ENCODE measurements at regions not wholly inside any gene's neighbourhood (a gene's known extent, or its start where the extent isn't known, plus 50 kb on each side); places are given as distances from the start of the nearest gene placed in this dataset.
A peak's percentile ranks its signal among the peaks of the same experiment; 100 is the strongest.
"Not testable (repeated sequence)": the region's sequence is repeated elsewhere in the genome, so short reads cannot be mapped to it uniquely, and the experiment has no call there.

DNA sequence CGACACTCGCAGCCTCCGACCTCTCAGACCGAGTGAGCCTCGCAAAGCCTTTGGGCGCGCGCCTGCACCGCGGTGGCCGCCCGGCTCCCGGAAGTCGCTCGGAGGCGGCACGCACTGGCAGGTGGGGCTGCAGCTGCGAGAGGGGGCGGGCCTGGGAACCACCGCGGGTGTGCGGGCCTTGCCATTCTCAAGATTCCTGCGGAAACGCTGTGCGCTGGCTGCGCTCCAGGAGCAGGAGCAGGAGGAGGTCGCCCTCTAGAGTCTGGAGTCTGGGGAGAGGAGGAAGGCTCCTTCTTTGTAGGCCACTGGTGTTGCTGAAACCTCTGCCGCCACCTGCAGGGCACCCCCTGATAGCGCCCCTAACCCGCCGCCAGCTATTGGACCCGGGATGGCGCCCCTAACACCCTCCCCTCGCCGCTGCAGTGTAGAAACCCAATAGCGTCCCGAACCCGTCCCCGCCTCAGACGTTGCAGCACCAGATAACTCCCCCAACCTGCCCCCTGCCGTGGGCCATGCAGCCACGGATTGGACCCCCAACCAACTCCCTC lies 230.6 kb downstream of the LIPI start:
- H3K4me3 ChIP-seq (ENCODE audit: low read depth, low read length): peak overlapping the region; percentile 31
- peak; percentile 35 for DNase-seq (ENCODE audit: low read depth)
- TF ChIP-seq, protein P1, sequence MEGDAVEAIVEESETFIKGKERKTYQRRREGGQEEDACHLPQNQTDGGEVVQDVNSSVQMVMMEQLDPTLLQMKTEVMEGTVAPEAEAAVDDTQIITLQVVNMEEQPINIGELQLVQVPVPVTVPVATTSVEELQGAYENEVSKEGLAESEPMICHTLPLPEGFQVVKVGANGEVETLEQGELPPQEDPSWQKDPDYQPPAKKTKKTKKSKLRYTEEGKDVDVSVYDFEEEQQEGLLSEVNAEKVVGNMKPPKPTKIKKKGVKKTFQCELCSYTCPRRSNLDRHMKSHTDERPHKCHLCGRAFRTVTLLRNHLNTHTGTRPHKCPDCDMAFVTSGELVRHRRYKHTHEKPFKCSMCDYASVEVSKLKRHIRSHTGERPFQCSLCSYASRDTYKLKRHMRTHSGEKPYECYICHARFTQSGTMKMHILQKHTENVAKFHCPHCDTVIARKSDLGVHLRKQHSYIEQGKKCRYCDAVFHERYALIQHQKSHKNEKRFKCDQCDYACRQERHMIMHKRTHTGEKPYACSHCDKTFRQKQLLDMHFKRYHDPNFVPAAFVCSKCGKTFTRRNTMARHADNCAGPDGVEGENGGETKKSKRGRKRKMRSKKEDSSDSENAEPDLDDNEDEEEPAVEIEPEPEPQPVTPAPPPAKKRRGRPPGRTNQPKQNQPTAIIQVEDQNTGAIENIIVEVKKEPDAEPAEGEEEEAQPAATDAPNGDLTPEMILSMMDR (IDR thresholded peaks at IDR 0.05; ENCODE audit: control insufficient read depth, extremely low read depth, insufficient read depth): peak; percentile 50

DNA sequence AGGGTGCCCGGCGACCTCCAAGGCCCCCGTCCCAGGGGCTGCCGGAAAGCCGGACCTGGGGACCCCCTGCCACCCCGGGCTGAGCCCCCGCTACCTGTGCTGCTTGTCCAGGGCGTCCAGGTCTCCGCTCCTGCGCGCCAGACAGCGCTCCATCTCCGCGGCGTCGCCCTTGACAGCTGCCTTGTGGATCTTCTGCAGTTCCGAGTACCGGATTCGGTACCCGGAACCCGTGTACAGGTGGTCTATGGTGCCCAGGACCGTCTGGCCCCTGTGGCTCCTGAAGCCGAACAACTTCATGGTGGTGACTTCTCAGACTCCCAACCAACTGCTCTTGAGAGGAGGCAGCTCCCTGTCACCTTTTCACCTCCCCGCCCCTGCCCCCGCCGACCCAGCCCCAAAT lies 231.1 kb downstream of the LIPI start:
- DNase-seq (ENCODE audit: low read depth): not testable (repeated sequence)
- H3K4me3 ChIP-seq (ENCODE audit: low read depth, low read length): peak overlapping the region; percentile 31

DNA sequence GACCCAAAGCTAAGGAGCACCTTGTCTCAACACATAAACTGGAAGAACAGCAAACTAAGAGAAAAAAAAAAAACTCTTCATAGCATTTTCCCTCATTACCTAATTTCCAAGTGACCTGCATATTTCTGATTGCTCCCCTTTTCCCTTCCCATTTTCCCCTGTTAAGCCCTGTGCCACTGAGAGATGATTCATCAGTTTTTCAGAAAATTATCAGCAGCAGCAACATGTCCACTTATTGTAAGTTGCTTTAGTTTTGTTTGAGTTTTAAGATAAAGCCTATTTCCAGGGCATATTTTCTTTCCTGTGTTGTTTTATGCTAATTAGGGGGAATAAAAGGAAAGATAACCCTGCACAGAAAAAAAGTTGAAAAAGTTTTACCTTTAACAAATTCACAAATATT lies 236.2 kb downstream of the LIPI start:
- not testable (repeated sequence) for DNase-seq (ENCODE audit: low read depth); H3K4me3 ChIP-seq (ENCODE audit: low read depth, low read length)

DNA sequence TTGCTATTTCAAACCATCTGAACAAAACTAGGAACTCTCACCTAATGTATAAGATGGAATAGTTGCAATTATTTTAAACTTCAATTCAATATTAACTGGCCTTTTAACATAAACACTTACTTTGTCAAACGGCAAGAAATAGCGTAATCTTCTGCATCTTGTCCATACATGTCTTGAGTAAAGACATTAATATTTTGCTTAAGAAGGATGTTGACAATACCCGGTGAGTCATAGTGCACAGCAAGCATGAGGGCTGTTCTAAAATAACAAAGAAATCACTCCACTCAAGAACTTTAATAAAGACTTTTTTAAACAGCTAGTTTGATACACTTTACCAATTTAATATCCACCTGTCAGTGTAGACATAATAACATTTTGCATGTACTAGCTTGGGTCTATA lies 240.9 kb downstream of the LIPI start:
- not testable (repeated sequence) for DNase-seq (ENCODE audit: low read depth); H3K4me3 ChIP-seq (ENCODE audit: low read depth, low read length)

DNA sequence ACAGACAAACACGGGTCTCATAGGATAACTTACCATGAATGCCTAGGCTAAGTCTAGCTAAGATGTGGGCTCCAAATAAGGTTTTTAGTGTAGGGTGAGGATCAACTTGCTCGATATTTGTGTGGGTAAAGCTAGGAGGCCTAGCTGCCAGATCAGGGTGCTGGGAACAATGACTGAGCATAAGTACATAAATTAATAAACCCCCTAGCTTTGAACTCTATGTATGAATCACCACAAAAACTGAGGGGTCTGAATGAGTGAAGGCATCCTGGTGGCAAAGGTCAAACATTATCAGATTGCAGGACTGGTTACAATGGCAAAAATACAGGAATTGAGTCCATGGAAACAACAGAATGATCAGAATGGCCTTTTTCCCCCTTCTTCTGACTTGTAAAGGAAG lies 241.8 kb downstream of the LIPI start:
- not testable (repeated sequence) for DNase-seq (ENCODE audit: low read depth); H3K4me3 ChIP-seq (ENCODE audit: low read depth, low read length)

DNA sequence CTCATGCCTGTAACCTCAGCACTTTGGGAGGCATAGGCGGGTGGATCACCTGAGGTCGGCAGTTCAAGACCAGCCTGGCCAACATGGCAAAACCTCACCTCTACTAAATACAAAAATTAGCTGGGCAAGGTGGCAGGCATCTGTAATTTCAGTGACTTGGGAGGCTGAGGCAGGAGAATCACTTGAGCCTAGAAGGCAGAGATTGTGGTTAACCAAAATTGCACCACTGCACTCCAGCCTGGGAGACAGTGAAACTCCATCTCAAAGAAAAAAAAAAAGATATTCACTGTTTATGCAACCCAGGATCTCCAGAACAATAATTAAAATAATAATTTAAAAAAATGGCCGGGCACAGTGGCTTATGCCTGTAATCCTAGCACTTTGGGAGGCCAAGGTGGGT lies 247.5 kb downstream of the LIPI start:
- not testable (repeated sequence) for DNase-seq (ENCODE audit: low read depth)

DNA sequence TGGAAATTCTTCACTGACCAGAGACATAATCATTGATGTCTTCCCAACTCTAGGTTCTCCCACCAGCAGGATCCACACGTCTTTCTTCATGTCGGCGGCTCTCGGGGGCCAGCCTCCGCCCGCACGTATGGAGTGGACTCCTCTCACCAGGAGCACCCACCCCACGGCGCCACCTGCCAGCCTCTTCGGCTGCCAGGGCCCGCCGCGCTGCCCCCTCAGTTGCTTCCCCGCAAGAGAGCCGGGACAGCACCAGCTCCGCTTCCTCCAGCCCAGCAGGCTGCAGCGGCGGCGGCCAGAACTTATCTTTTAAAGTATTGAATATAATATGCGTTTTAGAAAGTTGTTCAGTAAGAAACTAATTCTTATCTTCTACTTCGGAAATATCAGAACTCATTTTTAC lies 273.5 kb downstream of the LIPI start:
- TF ChIP-seq, protein P1 (IDR thresholded peaks at IDR 0.05; ENCODE audit: control insufficient read depth, extremely low read depth, insufficient read depth): no peak
- no peak for DNase-seq (ENCODE audit: low read depth)

More for the DNA sequence above, 247.5 kb downstream of the LIPI start:
- not testable (repeated sequence) for H3K4me3 ChIP-seq (ENCODE audit: low read depth, low read length)

DNA sequence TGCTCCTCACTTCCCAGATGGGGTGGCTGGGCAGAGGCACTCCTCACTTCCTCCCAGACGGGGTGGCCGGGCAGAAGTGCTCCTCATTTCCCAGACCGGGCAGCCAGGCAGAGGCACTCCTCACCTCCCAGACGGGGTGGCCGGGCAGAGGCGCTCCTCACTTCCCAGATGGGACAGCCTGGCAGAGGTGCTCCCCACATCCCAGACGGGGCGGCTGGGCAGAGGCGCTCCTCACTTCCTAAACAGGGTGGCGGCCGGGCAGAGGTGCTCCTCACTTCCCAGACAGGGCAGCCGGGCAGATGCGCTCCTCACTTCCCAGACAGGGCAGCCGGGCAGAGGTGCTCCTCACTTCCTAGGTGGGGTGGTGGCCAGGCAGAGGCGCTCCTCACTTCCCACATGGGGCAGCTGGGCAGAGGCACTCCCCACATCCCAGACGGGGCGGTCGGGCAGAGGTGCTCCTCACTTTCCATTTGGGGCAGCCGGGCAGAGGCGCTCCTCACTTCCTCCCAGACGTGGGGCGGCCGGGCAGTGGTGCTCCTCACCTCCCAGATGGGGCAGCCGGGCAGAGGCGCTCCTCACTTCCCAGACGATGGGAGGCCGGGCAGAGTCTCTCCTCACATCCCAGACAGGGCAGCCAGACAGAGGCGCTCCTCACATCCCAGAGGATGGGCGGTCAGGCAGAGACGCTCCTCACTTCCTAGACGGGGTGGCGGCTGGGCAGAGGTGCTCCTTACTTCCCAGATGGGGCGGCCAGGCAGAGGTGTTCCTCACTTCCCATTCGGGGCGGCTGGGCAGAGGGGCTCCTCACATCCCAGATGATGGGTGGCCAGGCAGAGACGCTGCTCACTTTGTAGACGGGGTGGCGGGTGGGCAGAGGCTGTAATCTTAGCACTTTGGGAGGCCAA lies 274.5 kb downstream of the LIPI start:
- H3K4me3 ChIP-seq (ENCODE audit: low read depth, low read length); DNase-seq (ENCODE audit: low read depth): not testable (repeated sequence)

More for the DNA sequence above, 273.5 kb downstream of the LIPI start:
- no peak overlapping the region for H3K4me3 ChIP-seq (ENCODE audit: low read depth, low read length)

DNA sequence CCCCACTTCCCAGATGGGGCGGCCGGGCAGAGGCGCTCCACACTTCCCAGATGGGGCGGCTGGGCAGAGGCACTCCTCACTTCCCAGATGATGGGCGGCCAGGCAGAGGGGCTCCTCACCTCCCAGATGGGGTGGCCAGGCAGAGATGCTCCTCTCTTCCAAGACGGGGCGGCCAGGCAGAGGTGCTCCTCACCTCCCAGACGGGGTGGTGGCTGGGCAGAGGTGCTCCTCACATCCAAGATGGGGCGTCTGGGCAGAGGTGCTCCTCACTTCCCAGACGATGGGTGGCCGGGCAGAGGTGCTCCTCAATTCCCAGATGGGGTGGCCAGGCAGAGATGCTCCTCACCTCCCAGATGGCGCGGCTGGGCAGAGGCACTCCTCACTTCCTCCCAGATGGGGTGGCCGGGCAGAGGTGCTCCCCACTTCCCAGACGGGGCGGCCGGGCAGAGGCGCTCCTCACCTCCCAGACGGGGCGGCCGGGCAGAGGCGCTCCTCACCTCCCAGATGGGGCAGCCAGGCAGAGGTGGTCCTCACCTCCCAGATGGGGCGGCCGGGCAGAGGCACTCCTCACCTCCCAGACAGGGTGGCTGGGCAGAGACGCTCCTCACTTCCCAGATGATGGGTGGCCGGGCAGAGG lies 275.2 kb downstream of the LIPI start:
- H3K4me3 ChIP-seq (ENCODE audit: low read depth, low read length); DNase-seq (ENCODE audit: low read depth): not testable (repeated sequence)

DNA sequence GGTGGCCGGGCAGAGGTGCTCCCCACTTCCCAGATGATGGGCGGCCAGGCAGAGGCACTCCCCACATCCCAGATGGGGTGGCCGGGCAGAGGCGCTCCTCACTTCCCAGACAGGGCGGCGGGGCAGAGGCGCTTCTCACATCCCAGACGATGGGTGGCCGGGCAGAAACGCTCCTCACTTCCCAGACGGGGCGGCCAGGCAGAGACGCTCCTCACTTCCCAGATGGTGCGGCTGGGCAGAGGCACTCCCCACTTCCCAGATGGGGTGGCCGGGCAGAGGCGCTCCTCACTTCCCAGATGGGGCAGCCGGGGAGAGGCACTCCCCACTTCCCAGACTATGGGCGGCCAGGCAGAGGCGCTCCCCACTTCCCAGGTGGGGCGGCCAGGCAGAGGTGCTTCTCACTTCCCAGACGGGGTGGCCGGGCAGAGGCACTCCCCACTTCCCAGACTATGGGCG lies 275.8 kb downstream of the LIPI start:
- DNase-seq (ENCODE audit: low read depth): not testable (repeated sequence)

DNA sequence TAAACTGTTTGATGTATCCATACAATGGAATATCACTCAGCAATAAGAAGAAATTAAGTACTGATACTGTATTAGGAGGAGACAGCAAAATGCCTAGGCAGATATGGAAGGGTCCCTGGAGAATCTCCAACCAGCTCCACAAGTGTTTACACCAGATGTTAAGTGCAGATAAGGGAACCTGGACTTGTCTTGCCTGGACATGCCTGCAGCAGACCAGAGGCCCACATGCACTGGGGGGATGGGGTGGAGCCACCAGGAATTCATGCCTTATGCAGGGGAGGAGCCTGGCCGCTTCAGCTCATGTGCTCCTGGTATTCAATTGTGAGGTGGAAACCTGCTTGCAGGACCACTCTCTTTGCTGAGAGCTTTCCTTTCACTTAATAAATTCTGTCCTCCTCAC lies 287.6 kb downstream of the LIPI start:
- DNase-seq (ENCODE audit: low read depth); H3K4me3 ChIP-seq (ENCODE audit: low read depth, low read length): not testable (repeated sequence)

More for the DNA sequence above, 275.8 kb downstream of the LIPI start:
- not testable (repeated sequence) for H3K4me3 ChIP-seq (ENCODE audit: low read depth, low read length)

DNA sequence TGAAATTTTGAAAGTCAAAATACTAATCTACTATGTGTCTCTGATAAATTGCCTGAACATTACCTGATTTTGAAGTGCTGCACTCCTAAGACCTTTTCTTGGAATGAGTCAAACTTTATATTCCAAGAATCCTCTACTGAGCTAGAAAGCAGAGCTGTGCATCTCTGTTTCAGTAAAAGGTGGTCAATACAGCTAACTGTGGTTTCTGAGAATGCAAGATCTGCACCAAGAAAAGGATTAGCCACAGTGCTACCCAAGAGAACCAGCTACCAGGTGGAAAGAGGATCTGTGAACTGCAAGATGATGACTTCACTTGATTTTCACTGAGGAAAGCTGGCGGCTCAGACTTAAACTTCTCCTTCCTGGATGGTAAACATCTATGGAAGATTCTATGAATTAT lies 289.3 kb downstream of the LIPI start:
- DNase-seq (ENCODE audit: low read depth); H3K4me3 ChIP-seq (ENCODE audit: low read depth, low read length): not testable (repeated sequence)

DNA sequence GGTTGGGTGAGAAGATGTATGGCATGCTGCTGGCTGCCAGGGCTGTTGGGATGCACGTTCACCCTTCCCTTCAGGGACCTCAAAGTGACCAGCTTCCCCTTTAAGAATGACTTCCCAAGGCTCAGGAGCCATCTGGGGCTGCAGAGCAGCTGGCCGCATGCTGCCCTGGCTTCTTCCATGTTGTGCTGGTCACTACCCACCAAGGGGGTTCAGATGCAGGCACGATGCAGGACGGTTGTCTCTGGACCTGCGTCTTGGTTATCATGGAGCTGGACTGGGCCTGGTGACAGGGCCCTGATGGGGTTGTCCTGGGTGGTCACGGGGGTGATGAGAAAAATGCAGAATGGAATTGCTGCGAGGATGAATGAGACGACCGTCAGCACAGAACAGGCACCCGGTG lies 297.8 kb downstream of the POTED start:
- not testable (repeated sequence) for H3K4me3 ChIP-seq (ENCODE audit: low read depth, low read length); DNase-seq (ENCODE audit: low read depth)

DNA sequence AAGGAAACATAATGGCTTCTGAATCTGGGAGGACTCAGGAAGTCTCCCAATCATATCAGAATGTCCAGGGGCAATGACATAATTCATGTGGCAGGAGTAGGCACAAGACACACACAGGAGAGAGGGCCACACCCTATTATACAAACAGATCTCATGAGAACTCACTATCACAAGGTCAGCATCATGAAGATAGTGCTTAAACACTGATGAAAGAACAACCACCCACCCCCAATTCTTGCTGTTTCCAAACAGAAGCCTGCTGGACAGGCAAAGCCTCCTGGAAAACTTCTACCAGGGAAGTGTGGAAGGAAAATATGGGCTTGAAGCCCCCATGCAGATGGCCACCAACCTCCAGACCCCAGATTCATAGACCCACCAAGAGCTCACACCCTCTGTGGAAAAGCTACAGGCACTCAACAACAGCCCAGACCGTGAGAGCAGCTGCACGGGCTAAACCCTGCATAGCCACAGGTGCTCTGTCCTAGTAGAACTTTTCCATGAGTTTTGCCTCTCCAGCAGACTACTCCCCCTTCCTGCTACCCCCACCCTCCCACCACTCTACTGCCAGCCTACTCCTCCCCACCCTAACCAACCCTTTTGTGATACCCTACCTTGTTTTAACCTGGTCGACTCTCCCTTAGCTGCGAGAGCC lies 287.1 kb downstream of the POTED start:
- not testable (repeated sequence) for H3K4me3 ChIP-seq (ENCODE audit: low read depth, low read length); DNase-seq (ENCODE audit: low read depth)

DNA sequence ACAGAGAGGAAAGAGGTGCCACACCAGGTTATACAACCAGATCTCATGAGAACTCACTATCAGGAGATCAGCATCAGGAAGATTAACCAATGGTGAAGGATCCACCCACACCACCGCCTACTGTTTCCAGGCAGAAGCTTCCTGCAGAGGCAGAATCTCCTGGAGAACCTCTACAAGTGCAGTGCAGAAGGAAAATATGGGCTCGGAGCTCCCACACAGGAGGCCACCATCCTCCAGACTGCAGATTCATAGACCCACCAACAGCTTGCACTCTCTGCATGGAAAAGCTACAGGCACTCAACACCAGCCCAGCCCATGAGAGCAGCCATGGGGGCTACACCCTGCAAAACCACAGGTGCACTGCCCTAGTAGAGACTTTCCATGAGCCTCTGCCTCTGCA lies 284.0 kb downstream of the POTED start:
- not testable (repeated sequence) for DNase-seq (ENCODE audit: low read depth); H3K4me3 ChIP-seq (ENCODE audit: low read depth, low read length)

DNA sequence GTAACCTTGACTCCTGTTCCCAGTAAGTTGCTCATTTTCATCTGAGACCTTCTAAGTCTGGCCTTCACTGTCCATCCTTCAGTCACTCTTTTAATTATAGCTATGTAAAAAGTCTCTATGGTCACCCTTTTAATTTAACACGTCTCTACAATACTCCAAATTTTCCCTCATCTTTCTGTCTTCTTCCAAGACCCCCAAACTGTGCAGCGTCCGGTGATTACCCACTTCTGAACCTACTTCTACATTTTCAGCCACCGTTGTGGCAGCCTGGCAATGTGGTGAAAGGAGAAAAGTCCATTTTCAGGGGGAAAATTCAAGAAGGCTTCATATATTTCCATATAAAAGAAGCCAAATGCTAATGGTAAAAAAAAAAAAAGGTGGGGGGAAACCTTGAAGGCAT lies 283.4 kb downstream of the POTED start:
- H3K4me3 ChIP-seq (ENCODE audit: low read depth, low read length); DNase-seq (ENCODE audit: low read depth): not testable (repeated sequence)
